Natural killer cell (primary cell): ENCODE measurements at regions not wholly inside any gene's neighbourhood (a gene's known extent, or its start where the extent isn't known, plus 50 kb on each side); places are given as distances from the start of the nearest gene placed in this dataset.
A peak's percentile ranks its signal among the peaks of the same experiment; 100 is the strongest.

Source experiments
- ATAC-seq, 3 donors: fragments of 150-1000 bp in 2 of 3; fragments of 200-7000 bp in 1 of 3; cut with Tn5 transposase; 1 replicate in 1 of 3; 2 replicates in 2 of 3; pipeline ENCODE4 v1.10.0; 2021; ENCODE audit warnings: mild to moderate bottlenecking in 2 of 3, moderate library complexity in 2 of 3
- DNase-seq, 2 donors: peaks; one replicate each; pipeline versions ENCODE4 v3.0.0 to v3.0.0-alpha.2; 2013 to 2021; ENCODE audit warnings: mixed read lengths in 1 of 2
- H3K27ac ChIP-seq: one replicate; pipeline ENCODE4 v1.5.1; 2013; ENCODE audit warnings: mild to moderate bottlenecking, low read length
- H3K27me3 ChIP-seq: one replicate; pipeline ENCODE4 v1.6.1; 2013; ENCODE audit warnings: low read length; ENCODE audit not compliant: control insufficient read depth, insufficient read depth
- H3K36me3 ChIP-seq: one replicate; pipeline ENCODE4 v1.6.1; 2013; ENCODE audit warnings: low read length; ENCODE audit not compliant: control insufficient read depth, insufficient read depth
- H3K4me1 ChIP-seq: one replicate; pipeline ENCODE4 v1.6.1; 2013; ENCODE audit warnings: low read length; ENCODE audit not compliant: control insufficient read depth, insufficient read depth
- H3K4me3 ChIP-seq: one replicate; pipeline ENCODE4 v1.5.1; 2013; ENCODE audit warnings: low read length
- H3K9me3 ChIP-seq: one replicate; pipeline ENCODE4 v1.6.1; 2013; ENCODE audit warnings: low read length; ENCODE audit not compliant: control insufficient read depth, insufficient read depth
- H3K27ac Mint-ChIP-seq, 2 donors: one replicate each; pipeline ENCODE4 v1.8.0; 2022; ENCODE audit warnings: mild to moderate bottlenecking in 2 of 2, mixed read lengths in 2 of 2, moderate library complexity in 1 of 2
- H3K27me3 Mint-ChIP-seq, 2 donors: one replicate each; pipeline ENCODE4 v1.8.0; 2022; ENCODE audit warnings: low read depth in 2 of 2, mixed read lengths in 2 of 2
- H3K36me3 Mint-ChIP-seq: one replicate; pipeline ENCODE4 v1.8.0; 2022; ENCODE audit warnings: mixed read lengths
- H3K4me1 Mint-ChIP-seq, 2 donors: one replicate each; pipeline ENCODE4 v1.8.0; 2022; ENCODE audit warnings: mixed read lengths in 2 of 2
- H3K4me3 Mint-ChIP-seq: one replicate; pipeline ENCODE4 v1.8.0; 2022; ENCODE audit warnings: mild to moderate bottlenecking, moderate library complexity, mixed read lengths
- H3K9me3 Mint-ChIP-seq, 2 donors: one replicate each; pipeline ENCODE4 v1.8.0; 2022; ENCODE audit warnings: mixed read lengths in 2 of 2
- WGBS: methylation state at CpG from one replicate; pipeline ENCODE4 v1.1.7; 2013; ENCODE audit warnings: missing lambda C conversion rate; ENCODE audit not compliant: insufficient coverage; 5-methylcytosine and 5-hydroxymethylcytosine counted together
- intact Hi-C: fragments of 100-400 bp; cut with micrococcal nuclease; formaldehyde crosslinking; loops from one replicate; pipeline ENCODE4 v1.14.2; 2022
- TF ChIP-seq, protein P1 (sequence below): fragments of 200-600 bp; IDR thresholded peaks from one replicate; pipeline ENCODE4 v1.8.0; 2022; ENCODE audit warnings: antibody characterized with exemption

DNA sequence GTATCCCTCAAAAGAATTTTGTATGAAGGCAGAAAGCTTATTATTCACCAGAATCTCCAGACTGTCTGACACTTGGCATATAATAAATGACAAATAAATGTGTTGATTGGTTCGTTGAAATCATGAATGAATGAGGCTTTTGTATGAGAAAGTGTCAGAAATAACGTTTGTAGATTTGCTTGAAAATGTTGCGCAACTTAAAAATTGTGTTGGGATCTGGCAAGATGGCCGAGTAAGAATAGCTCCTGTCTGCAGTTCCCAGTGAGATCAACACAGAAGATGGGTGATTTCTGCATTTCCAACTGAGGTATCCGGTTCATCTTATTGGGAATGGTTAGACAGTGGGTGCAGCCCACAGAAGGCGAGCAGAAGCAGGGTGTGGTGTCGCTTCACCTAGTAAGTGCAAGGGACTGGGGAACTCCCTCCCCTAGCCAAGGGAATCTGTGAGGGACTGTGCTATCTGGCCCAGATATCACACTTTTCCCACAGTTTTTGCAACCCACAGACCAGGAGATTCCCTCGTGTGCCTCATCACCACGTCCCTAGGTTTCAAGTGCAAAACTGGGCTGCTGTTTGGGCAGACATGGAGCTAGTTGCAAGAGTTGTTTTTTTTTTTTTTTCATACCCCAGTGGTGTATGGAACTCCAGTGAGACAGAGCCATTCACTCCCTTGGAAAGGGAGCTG lies 759.0 kb downstream of the LTN1 start:
- H3K27me3 Mint-ChIP-seq: no peaks in the 10 kb centered on the region
- 91% methylated on average over 9 of the region's 9 CpGs for WGBS
- no peaks in the 10 kb centered on the region for H3K9me3 Mint-ChIP-seq
- Histone ChIP-seq H3K27me3 (no peaks in the 10 kb centered on the region), H3K4me3 (no peak overlapping the region), H3K27ac (no peak overlapping the region), H3K36me3 (no peaks in the 10 kb centered on the region), H3K9me3 (no peaks in the 10 kb centered on the region), H3K4me1 (peaks cover 11% of the 10 kb centered on the region)
- intact Hi-C loops: no loop called here
- no peaks in the 10 kb centered on the region for H3K4me1 Mint-ChIP-seq
- no peak overlapping the region for H3K27ac Mint-ChIP-seq
- H3K4me3 Mint-ChIP-seq: no peak overlapping the region
- H3K36me3 Mint-ChIP-seq: no peaks in the 10 kb centered on the region
- DNase-seq (no peak), ATAC-seq (no peak)
- TF ChIP-seq, protein P1, sequence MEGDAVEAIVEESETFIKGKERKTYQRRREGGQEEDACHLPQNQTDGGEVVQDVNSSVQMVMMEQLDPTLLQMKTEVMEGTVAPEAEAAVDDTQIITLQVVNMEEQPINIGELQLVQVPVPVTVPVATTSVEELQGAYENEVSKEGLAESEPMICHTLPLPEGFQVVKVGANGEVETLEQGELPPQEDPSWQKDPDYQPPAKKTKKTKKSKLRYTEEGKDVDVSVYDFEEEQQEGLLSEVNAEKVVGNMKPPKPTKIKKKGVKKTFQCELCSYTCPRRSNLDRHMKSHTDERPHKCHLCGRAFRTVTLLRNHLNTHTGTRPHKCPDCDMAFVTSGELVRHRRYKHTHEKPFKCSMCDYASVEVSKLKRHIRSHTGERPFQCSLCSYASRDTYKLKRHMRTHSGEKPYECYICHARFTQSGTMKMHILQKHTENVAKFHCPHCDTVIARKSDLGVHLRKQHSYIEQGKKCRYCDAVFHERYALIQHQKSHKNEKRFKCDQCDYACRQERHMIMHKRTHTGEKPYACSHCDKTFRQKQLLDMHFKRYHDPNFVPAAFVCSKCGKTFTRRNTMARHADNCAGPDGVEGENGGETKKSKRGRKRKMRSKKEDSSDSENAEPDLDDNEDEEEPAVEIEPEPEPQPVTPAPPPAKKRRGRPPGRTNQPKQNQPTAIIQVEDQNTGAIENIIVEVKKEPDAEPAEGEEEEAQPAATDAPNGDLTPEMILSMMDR: no peak

DNA sequence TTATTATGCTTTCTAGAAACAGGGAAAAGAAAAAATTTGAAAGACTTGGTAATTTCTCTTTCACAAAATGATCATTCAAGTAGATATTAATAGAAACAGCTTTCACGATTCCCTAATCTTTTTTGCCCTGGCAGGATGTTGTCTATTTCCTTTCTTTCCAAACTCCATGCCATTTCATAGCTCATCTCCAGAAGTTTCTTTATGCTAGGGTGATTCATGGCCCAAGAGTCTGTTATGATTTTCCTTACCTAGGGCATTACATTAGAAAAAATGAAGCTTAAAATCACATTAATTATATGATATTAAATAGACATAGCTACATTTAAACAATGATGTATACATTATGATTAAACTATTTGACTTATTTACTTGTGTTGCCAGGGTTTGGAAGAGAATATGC lies 762.1 kb downstream of the LTN1 start:
- WGBS: 75% methylated on average over 1 of the region's 1 CpG

DNA sequence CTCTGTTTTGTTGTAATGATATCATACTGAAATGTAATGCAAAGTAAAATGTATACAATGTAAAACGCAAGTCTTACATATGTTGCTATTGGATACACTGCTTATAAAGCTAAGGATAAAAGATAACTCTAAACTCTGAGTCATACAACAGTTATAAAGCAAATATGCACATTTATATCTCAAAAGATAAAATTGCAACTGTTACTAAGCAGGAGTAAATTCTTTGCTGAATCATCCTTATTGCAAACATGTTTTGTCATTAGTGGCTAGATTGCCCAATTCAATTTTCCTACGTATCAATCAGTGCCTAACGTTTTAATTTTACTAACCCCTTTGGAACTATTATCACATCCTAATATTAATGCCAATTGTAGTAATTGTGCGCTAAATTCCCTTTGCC lies 762.9 kb downstream of the LTN1 start:
- H3K27me3 Mint-ChIP-seq: no peaks in the 10 kb centered on the region
- H3K4me1 ChIP-seq: peaks cover 6% of the 10 kb centered on the region
- TF ChIP-seq, protein P1: no peak
- H3K27ac Mint-ChIP-seq: no peak overlapping the region
- no peaks in the 10 kb centered on the region for H3K27me3 ChIP-seq
- ATAC-seq (peak in 1 of 3 donors; percentile 44), DNase-seq (no peak)
- no peak overlapping the region for H3K4me3 Mint-ChIP-seq
- H3K36me3 ChIP-seq: no peaks in the 10 kb centered on the region
- no peaks in the 10 kb centered on the region for H3K36me3 Mint-ChIP-seq
- WGBS: 36% methylated on average over 2 of the region's 4 CpGs
- H3K9me3 Mint-ChIP-seq: peaks cover 2% of the 10 kb centered on the region in 2 donors
- no peak overlapping the region for H3K4me3 ChIP-seq
- H3K9me3 ChIP-seq: no peaks in the 10 kb centered on the region
- intact Hi-C loops: no loop called here
- no peaks in the 10 kb centered on the region for H3K4me1 Mint-ChIP-seq
- H3K27ac ChIP-seq: no peak overlapping the region

More for the DNA sequence above, 762.1 kb downstream of the LTN1 start:
- no peak overlapping the region for H3K4me3 ChIP-seq
- no peak overlapping the region for H3K27ac ChIP-seq
- no peaks in the 10 kb centered on the region for H3K4me1 Mint-ChIP-seq
- ATAC-seq (no peak), DNase-seq (no peak)
- no peaks in the 10 kb centered on the region for H3K9me3 ChIP-seq
- no peak overlapping the region for H3K27ac Mint-ChIP-seq
- H3K4me1 ChIP-seq: peaks cover 11% of the 10 kb centered on the region
- no peaks in the 10 kb centered on the region for H3K36me3 Mint-ChIP-seq
- no peaks in the 10 kb centered on the region for H3K36me3 ChIP-seq
- TF ChIP-seq, protein P1: no peak
- peaks cover 0 to 2% of the 10 kb centered on the region in 2 donors for H3K9me3 Mint-ChIP-seq
- no peaks in the 10 kb centered on the region for H3K27me3 ChIP-seq
- no peaks in the 10 kb centered on the region for H3K27me3 Mint-ChIP-seq
- no peak overlapping the region for H3K4me3 Mint-ChIP-seq
- intact Hi-C loops: no loop called here

DNA sequence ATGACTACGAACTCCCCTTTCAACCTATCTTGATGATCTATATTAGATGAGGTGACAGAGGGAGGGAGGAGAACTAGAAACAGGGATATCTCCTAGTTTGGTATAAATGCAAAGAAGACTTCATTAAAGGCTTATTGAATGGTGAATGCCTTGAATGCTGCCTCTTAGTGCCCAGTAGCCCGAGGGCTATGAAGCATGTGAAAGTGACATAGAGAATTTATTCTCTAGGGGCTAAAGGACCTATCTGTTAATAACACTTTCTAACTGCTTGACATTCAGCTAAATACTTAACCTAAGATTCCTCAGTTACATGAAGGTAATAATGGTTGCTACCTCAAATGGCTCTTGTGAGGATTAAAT lies 764.1 kb downstream of the LTN1 start:
- no peaks in the 10 kb centered on the region for H3K36me3 ChIP-seq
- H3K27me3 ChIP-seq: no peaks in the 10 kb centered on the region
- ATAC-seq (no peak), DNase-seq (no peak)
- Mint-ChIP-seq H3K4me3 (no peak overlapping the region), H3K27me3 (no peaks in the 10 kb centered on the region), H3K36me3 (no peaks in the 10 kb centered on the region), H3K9me3 (peaks cover 2 to 3% of the 10 kb centered on the region in 2 donors), H3K27ac (no peak overlapping the region), H3K4me1 (no peaks in the 10 kb centered on the region)
- H3K4me1 ChIP-seq: no peaks in the 10 kb centered on the region
- TF ChIP-seq, protein P1: no peak
- H3K9me3 ChIP-seq: no peaks in the 10 kb centered on the region
- no peak overlapping the region for H3K27ac ChIP-seq
- WGBS: no CpG with 5 or more reads among the region's 2 CpGs
- H3K4me3 ChIP-seq: no peak overlapping the region
- intact Hi-C loops: no loop called here
